SK-N-SH (cell line): ENCODE measurements at regions not wholly inside any gene's neighbourhood (a gene's known extent, or its start where the extent isn't known, plus 50 kb on each side); places are given as distances from the start of the nearest gene placed in this dataset.

Experiments used
- CTCF ChIA-PET: fragments of 300-600, 350-600 bp; formaldehyde crosslinking; extraction: SDS; loops from one replicate; lab custom pipeline; 2021; lab: Yijun Ruan, JAX
- POLR2A ChIA-PET: fragments of 350-600 bp; sonication (Branson Sonifier 250); formaldehyde crosslinking; extraction: SDS; loops from one replicate; lab custom pipeline; 2020; ENCODE audit warnings: antibody characterized with exemption, inconsistent platforms; lab: Yijun Ruan, JAX
- DNase-seq: peaks from one replicate; pipeline ENCODE4 v3.0.0; 2012
- H2AFZ ChIP-seq: fragments of 200-600 bp; sonication (generic); 2 replicates; pipeline ENCODE4 v1.8.1; 2016; ENCODE audit warnings: antibody characterized with exemption, mild to moderate bottlenecking, low read depth
- H3F3A ChIP-seq: fragments of 200-600 bp; sonication (generic); replicated peaks from 2 replicates; pipeline ENCODE3; 2016; ENCODE audit warnings: antibody characterized with exemption, mild to moderate bottlenecking; ENCODE audit not compliant: insufficient read depth
- H3K27ac ChIP-seq, 2 experiments: fragments of 200-500 bp in 1 of 2; fragments of 200-600 bp in 1 of 2; sonication (Bioruptor generic) in 1 of 2; sonication (generic), shearing (Covaris generic) in 1 of 2; 2 replicates each; pipeline versions ENCODE4 v1.5.1 to v1.6.1; 2014 to 2016; ENCODE audit warnings: low read depth in 2 of 2, inconsistent platforms in 1 of 2, low read length in 1 of 2, mild to moderate bottlenecking in 1 of 2, mixed read lengths in 1 of 2
- H3K27me3 ChIP-seq: fragments of 200-600 bp; sonication (generic), shearing (Covaris generic); 2 replicates; pipeline ENCODE4 v1.6.1; 2016; ENCODE audit warnings: mixed run types; ENCODE audit not compliant: insufficient read depth
- H3K36me3 ChIP-seq, 2 experiments: fragments of 200-500 bp in 1 of 2; fragments of 200-600 bp in 1 of 2; sonication (Bioruptor generic) in 1 of 2; sonication (generic) in 1 of 2; replicated peaks in 1 of 2; 2 replicates each; pipeline versions ENCODE3 to v1.5.1; 2014 to 2016; ENCODE audit warnings: low read length in 1 of 2, mild to moderate bottlenecking in 1 of 2; ENCODE audit not compliant: insufficient read depth in 2 of 2, control insufficient read depth in 1 of 2
- H3K4me1 ChIP-seq, 2 experiments: fragments of 200-500 bp in 1 of 2; fragments of 200-600 bp in 1 of 2; sonication (Bioruptor generic) in 1 of 2; sonication (generic), shearing (Covaris generic) in 1 of 2; 2 replicates each; pipeline versions ENCODE4 v1.5.1 to v1.6.1; 2014 to 2016; ENCODE audit warnings: low read depth in 1 of 2, low read length in 1 of 2, mixed run types in 1 of 2; ENCODE audit not compliant: insufficient read depth in 2 of 2, control insufficient read depth in 1 of 2
- H3K4me2 ChIP-seq: fragments of 200-600 bp; sonication (generic), shearing (Covaris generic); 2 replicates; pipeline ENCODE4 v1.6.1; 2017; ENCODE audit warnings: mixed run types
- H3K4me3 ChIP-seq, 2 experiments: fragments of 200-500 bp in 1 of 2; fragments of 200-600 bp in 1 of 2; sonication (Bioruptor generic) in 1 of 2; sonication (generic), shearing (Covaris generic) in 1 of 2; 2 replicates each; pipeline versions ENCODE4 v1.5.1 to v1.8.1; 2014 to 2016; ENCODE audit warnings: low read depth in 2 of 2, inconsistent platforms in 1 of 2, low read length in 1 of 2, mild to moderate bottlenecking in 1 of 2, mixed read lengths in 1 of 2, moderate library complexity in 1 of 2
- H3K79me2 ChIP-seq: fragments of 200-600 bp; sonication (generic); 2 replicates; pipeline ENCODE4 v1.8.1; 2017; ENCODE audit warnings: mild to moderate bottlenecking; ENCODE audit not compliant: insufficient read depth
- H3K9ac ChIP-seq: fragments of 200-600 bp; sonication (generic); 2 replicates; pipeline ENCODE4 v1.6.1; 2017; ENCODE audit warnings: mixed run types
- H3K9me2 ChIP-seq: fragments of 200-600 bp; sonication (generic); 2 replicates; pipeline ENCODE4 v1.6.1; 2017; ENCODE audit warnings: mixed run types
- H3K9me3 ChIP-seq: fragments of 200-600 bp; sonication (generic); 2 replicates; pipeline ENCODE4 v1.6.1; 2017; ENCODE audit warnings: mixed run types, mild to moderate bottlenecking, moderate library complexity
- H4K20me1 ChIP-seq: fragments of 200-600 bp; sonication (generic); 2 replicates; pipeline ENCODE4 v1.6.1; 2017; ENCODE audit warnings: mild to moderate bottlenecking, mixed run types; ENCODE audit not compliant: insufficient read depth
- FOXJ3 ChIP-seq: sonication (generic); formaldehyde crosslinking; IDR thresholded peaks from 2 replicates; pipeline ENCODE4 v1.5.1; 2020; ENCODE audit warnings: mild to moderate bottlenecking, missing genetic modification reagents
- GABPA ChIP-seq: IDR thresholded peaks from 2 replicates; pipeline ENCODE4 v1.4.0; 2012; ENCODE audit warnings: low read depth, mild to moderate bottlenecking
- JUND ChIP-seq: IDR thresholded peaks from 2 replicates; pipeline ENCODE4 v1.4.0; 2012
- MEF2A ChIP-seq: IDR thresholded peaks from 2 replicates; pipeline ENCODE4 v1.4.0; 2012; ENCODE audit warnings: low read depth, borderline replicate concordance
- NFIC ChIP-seq: IDR thresholded peaks from 2 replicates; pipeline ENCODE4 v1.4.0; 2012; ENCODE audit warnings: borderline replicate concordance
- NRF1 ChIP-seq: IDR thresholded peaks from 2 replicates; pipeline ENCODE4 v1.6.1; 2012; ENCODE audit warnings: low read depth, mild to moderate bottlenecking, low read length
- PBX3 ChIP-seq: IDR thresholded peaks from 2 replicates; pipeline ENCODE4; 2012
- RCOR1 ChIP-seq: fragments of 150-350 bp; IDR thresholded peaks from 2 replicates; pipeline ENCODE4 v1.6.1; 2017; ENCODE audit warnings: antibody characterized with exemption, low read length
- RFX5 ChIP-seq: IDR thresholded peaks from 2 replicates; pipeline ENCODE4 v1.6.1; 2012; ENCODE audit warnings: mild to moderate bottlenecking, improper control_type of control experiment, low read length
- SMC3 ChIP-seq: IDR thresholded peaks from 2 replicates; pipeline ENCODE4 v1.6.1; 2012; ENCODE audit warnings: low read depth, low read length, improper control_type of control experiment
- TEAD4 ChIP-seq: IDR thresholded peaks from 2 replicates; pipeline ENCODE4 v1.4.0; 2012; ENCODE audit warnings: mild to moderate bottlenecking, borderline replicate concordance; ENCODE audit not compliant: insufficient read depth
- WGBS: methylation state at CpG from one replicate; pipeline ENCODE4 v1.1.6; 2017; ENCODE audit warnings: low lambda C conversion rate; 5-methylcytosine and 5-hydroxymethylcytosine counted together
- TF ChIP-seq, protein P1 (sequence below): IDR thresholded peaks from 2 replicates; pipeline ENCODE4 v1.4.0; 2012; ENCODE audit warnings: low read depth, borderline replicate concordance

- ChIA-PET CTCF (no interaction called here), POLR2A (no interaction called here)
- under 1% methylated on average over 7 of the region's 8 CpGs for WGBS
Observed at GRCh38 chr5:2271316-2271715, 388.6 kb upstream of the IRX4 start.

DNA sequence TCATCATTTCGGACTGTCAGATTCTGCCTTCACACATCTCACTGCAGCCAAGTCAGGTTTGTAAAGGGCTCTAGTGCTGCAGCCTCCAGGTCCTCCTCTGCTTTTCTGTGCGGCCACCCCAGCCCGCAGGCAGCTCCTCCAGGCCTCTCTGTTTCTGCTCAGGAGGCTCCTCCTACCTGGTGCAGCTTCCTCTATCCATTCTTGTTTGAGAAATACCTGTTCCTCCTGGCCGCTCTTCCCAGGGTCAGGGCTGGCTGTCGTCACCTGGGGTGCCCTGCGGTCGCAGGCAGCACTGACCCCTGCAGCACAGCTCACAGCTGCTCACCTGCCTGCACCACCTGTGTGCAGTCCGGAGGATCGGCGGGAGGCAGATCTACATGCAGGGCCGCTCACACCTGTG is 387.7 kb upstream of the IRX4 start:
- DNase-seq, result no peak
- Histone ChIP-seq H3K79me2 (no peaks in the 10 kb centered on the region), H3F3A (no peaks in the 10 kb centered on the region), H3K9me2 (no peaks in the 10 kb centered on the region), H3K9me3 (no peaks in the 10 kb centered on the region), H2AFZ (no peak overlapping the region), H3K4me1 (no peaks in the 10 kb centered on the region), H4K20me1 (no peaks in the 10 kb centered on the region), H3K36me3 (no peaks in the 10 kb centered on the region), H3K27ac (no peak overlapping the region), H3K4me3 (no peak overlapping the region), H3K27me3 (peaks cover 14% of the 10 kb centered on the region; the same call in 1 of the 2 replicates), H3K9ac (no peak overlapping the region), H3K4me2 (no peak overlapping the region)
- TF ChIP-seq MEF2A (no peak), TEAD4 (no peak), NFIC (no peak), RCOR1 (no peak), FOXJ3 (CRISPR knock-in tag) (no peak), GABPA (no peak), SMC3 (no peak), RFX5 (no peak), PBX3 (no peak)
- ChIA-PET CTCF (interaction anchor here (1.5 kb wide), 1 partner anchor 82 kb away, joined by 3 read pairs; no protein-coding TSS in a partner anchor), POLR2A (no interaction called here)
- 9% methylated on average over 11 of the region's 11 CpGs for WGBS

More at GRCh38 chr5:2271316-2271715, 388.6 kb upstream of the IRX4 start:
- no peak for DNase-seq
- no peaks in the 10 kb centered on the region for H3K9me2 ChIP-seq
- H3K79me2 ChIP-seq, result no peaks in the 10 kb centered on the region
- no peaks in the 10 kb centered on the region for H3F3A ChIP-seq
- H3K4me2 ChIP-seq, result no peak overlapping the region
- H4K20me1 ChIP-seq, result no peaks in the 10 kb centered on the region
- TF ChIP-seq JUND, result no peak
- no peak for TF ChIP-seq NRF1
- TF ChIP-seq TEAD4, result no peak
- TF ChIP-seq, protein P1, sequence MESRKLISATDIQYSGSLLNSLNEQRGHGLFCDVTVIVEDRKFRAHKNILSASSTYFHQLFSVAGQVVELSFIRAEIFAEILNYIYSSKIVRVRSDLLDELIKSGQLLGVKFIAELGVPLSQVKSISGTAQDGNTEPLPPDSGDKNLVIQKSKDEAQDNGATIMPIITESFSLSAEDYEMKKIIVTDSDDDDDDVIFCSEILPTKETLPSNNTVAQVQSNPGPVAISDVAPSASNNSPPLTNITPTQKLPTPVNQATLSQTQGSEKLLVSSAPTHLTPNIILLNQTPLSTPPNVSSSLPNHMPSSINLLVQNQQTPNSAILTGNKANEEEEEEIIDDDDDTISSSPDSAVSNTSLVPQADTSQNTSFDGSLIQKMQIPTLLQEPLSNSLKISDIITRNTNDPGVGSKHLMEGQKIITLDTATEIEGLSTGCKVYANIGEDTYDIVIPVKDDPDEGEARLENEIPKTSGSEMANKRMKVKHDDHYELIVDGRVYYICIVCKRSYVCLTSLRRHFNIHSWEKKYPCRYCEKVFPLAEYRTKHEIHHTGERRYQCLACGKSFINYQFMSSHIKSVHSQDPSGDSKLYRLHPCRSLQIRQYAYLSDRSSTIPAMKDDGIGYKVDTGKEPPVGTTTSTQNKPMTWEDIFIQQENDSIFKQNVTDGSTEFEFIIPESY, result no peak
- H3K4me1 ChIP-seq, result no peaks in the 10 kb centered on the region
- H3K9me3 ChIP-seq, result no peaks in the 10 kb centered on the region
- peaks cover 23% of the 10 kb centered on the region; the same call in 1 of the 2 replicates for H3K27me3 ChIP-seq
- no peak overlapping the region for H3K27ac ChIP-seq
- no peak overlapping the region for H2AFZ ChIP-seq
- no peak overlapping the region for H3K9ac ChIP-seq
- no peak overlapping the region for H3K4me3 ChIP-seq
- no peaks in the 10 kb centered on the region for H3K36me3 ChIP-seq
